GM21576 (cell line): ENCODE measurements at regions not wholly inside any gene's neighbourhood (a gene's known extent, or its start where the extent isn't known, plus 50 kb on each side); places are given as distances from the start of the nearest gene placed in this dataset.
"Not testable (repeated sequence)": the region's sequence is repeated elsewhere in the genome, so short reads cannot be mapped to it uniquely, and the experiment has no call there.

Source experiments
- ATAC-seq: cut with Tn5 transposase; IDR thresholded peaks from one replicate; pipeline ENCODE4 v1.9.1; 2021; ENCODE audit warnings: mild to moderate bottlenecking, moderate library complexity; ENCODE audit not compliant: unreplicated experiment

DNA sequence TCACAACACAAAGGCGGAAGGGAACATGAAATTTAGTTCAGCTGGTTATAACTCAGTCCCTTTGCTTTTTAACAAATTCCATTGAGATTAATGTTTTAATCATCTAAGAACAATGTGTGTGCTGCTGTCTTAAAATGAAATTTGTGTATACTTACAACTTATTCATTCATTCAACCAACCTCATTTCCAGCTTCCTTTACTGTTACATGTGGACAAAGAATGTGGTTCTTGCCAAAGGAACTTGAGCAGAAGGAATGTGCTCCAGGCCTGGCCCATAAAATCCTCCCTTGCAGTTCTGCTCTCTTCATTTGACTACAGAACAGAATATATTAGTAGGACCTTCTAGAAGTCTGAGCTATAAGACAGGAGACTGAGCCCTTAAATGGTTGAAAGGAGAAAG lies 176.8 kb upstream of the GLRA2 start:
- ATAC-seq = no peak

DNA sequence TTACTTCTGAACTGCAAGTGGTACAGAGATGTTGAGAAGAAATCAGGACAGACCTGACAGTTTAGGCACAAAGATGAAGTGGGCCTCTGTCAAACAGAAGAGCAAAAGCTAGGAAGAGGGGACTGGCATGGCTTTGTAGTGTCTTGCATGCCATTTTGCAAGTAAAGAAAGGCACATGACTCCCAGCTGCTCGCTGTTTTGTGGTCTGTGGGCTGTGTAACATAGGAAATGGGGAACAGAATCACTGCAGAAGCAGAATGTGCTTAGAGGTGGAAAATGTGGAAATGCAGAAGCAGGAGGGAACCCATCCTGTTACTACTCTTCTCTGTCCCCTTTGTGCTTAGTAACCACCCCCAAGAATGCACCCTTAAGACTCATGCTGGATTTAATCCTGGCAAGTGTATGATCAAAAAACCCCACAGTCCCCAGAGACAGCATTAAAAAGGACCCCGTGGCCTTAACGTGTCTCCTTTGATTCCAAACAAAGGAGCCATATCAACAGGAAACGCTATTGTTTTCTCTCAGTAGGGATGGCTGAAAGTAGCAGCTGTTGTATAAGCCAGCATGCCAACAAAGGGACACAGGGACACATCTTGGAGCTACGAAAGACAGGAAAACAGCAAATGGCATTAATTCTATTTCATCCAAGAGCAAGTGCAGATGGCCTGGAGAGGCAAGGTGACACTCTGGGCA lies 177.6 kb upstream of the GLRA2 start:
- no peak for ATAC-seq

- no peak for ATAC-seq
These were observed 181.8 kb upstream of the GLRA2 start for GRCh38 chrX:14347523-14347922.

DNA sequence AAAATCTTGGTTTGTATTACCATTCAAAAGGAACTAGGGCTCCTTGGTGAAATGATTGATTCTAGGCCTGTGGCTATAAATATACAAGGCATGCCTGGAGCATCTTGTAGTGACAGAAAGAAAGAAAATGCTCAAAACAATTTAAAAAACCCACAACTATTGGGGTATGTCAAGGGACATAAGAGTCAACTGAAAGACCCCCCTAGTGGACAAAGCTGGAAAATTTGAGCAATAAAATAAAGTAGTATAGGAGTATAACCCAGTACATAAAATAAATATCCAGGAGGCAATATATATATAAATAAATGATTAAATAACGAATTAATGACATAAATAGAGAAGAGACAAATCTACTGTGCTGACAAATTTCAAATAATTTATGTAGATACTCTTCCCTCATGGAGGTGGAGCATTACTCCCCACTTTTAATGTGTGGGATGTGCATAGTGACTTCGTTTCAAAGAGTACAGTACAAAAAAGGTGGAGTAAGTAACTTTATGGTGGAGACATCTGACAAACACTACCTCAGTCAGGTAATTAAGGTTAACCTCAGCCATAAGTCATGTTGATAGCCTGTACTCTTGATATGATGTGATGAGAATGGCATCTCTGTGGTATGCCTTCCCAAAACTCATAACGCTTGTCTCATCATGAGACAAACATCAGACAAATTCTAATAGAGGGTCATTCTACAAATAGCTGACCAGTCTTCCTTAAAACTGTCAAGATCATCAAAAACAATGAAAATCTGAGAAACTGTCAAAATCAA lies 185.0 kb upstream of the GLRA2 start:
- no peak for ATAC-seq

DNA sequence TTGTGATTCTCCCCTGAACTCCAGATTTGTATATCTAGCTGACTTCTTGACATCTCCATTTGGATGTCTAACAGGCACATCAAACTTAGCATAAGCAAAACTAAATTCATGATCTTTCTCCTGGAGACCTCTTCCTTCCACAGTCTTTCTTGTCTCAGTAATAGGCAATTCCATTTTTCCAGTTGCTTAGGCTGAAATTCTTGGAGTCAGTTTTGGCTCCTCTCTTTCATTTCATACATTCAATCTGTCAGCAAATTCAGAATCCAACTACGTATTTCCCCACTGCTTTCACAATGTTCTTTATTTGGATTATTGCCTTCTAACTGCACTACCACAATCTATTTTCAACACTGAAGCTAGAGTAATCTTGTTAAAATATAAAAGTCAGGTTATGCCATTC lies 219.9 kb upstream of the GLRA2 start:
- no peak for ATAC-seq

DNA sequence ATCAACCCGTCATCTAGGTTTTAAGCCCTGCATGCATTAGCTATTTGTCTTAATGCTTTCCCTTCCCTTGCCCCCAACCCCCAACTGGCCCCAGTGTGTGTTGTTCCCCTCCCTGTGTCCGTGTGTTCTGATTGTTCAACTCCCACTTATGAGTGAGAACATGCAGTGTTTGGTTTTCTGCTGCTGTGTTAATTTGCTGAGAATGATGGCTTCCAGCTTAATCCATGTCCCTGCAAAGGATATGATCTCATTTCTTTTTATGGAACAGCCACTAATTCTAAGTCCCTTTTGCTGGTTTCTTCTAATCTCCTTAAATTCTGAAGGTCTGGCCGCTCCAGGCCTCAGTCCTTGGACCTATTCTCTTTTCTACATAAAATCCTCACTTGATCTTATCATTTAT lies 220.4 kb upstream of the GLRA2 start:
- ATAC-seq = not testable (repeated sequence)

- ATAC-seq = no peak
These were observed 225.4 kb upstream of the GLRA2 start for GRCh38 chrX:14303891-14304290.

DNA sequence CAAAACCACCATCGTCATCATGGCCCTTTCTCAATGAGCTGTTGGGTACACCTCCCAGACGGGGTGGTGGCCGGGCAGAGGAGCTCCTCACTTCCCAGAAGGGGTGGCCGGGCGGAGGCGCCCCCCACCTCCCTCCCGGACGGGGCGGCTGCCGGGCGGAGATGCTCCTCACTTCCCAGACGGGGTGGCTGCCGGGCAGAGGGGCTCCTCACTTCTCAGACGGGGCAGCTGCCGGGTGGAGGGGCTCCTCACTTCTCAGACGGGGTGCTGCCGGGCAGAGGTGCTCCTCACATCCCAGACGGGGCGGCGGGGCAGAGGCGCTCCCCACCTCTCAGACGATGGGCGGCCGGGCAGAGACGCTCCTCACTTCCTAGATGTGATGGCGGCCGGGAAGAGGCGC lies 226.8 kb upstream of the GLRA2 start:
- not testable (repeated sequence) for ATAC-seq

- ATAC-seq = no peak
These were observed 229.0 kb upstream of the GLRA2 start for GRCh38 chrX:14300376-14300775.

DNA sequence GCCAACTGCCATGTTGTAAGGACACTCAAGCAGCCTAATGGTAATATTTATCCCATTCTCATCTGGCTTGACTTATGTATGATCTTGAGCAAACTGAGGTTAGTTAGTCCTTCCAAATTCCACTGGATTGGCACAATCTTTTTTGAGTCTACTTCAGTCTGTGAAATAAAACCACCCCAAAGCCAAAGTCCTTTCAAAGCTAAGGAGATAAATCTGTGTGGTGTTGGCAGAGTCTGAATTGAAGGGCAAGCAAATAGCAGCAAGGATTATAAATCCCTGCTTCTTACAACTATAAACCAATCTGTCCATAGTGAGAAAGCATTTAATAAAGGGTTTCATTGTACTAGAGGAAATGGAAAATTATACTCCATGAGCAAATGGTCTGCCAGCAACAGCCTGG lies 233.9 kb upstream of the GLRA2 start:
- ATAC-seq = no peak

GRCh38 chrX:14291666-14292500 lies 237.5 kb upstream of the GLRA2 start:
- no peak for ATAC-seq

GRCh38 chrX:14290335-14290734 lies 239.0 kb upstream of the GLRA2 start:
- ATAC-seq = no peak

DNA sequence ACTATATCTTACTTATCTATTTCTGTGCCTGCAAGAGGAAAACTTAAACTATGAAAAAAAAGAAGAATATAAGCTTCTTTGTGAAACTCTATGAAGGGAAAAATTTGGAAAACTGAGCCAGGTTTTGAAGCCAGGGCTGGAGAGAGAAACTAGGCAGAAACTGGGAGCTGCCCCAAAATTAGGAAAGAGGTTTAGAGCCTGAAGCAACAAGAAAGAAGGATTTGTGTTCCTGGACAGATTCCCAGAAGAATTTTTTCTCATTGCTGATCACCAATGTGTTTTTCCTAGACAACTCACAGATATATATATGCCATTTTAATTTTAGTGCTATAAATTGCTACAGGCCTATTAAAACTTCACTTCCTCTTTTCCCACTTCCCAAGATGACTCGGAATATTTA lies 245.0 kb upstream of the GEMIN8 start:
- ATAC-seq = no peak

DNA sequence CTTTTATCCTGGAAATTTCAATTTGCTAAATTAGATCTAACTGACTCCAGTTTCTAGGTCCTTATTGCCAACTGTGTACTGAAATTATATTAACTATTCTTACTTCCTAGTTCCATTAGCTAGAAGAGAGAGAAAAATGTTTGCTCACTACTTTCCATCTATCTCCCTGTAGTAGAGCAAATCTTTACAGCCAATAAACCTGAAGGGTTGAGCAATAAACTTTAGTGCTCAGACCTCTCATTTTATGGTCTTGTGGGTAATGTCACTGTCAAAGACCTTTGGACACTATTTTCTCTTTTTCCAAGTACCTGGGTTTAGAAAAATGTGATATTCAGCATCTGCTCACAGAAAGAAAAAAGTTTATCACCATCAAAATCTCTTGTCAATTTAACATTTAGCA lies 237.5 kb upstream of the GEMIN8 start:
- no peak for ATAC-seq

- ATAC-seq = no peak
These were observed 237.0 kb upstream of the GEMIN8 start for GRCh38 chrX:14266705-14267104.

GRCh38 chrX:14243823-14244222 lies 214.1 kb upstream of the GEMIN8 start:
- ATAC-seq = no peak

DNA sequence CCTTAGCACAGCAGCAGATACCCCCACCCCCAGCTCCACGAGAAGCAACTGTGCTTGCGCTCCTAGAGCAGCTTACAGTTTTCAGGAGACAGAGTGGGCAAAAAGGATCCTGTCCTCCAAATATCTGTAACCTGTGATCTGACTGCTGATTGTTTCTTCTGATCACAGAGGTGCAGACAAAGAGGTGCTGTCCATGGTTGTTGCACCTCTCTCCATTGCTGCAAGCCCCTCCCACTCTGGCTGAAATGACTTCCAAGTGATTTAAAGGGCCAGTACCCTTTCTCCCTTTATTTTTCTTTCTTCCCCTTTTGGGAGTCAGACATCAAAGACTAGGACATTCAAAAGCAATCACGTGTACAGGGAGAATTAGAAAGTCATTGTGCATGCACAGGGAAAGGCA lies 205.3 kb upstream of the GEMIN8 start:
- no peak for ATAC-seq

DNA sequence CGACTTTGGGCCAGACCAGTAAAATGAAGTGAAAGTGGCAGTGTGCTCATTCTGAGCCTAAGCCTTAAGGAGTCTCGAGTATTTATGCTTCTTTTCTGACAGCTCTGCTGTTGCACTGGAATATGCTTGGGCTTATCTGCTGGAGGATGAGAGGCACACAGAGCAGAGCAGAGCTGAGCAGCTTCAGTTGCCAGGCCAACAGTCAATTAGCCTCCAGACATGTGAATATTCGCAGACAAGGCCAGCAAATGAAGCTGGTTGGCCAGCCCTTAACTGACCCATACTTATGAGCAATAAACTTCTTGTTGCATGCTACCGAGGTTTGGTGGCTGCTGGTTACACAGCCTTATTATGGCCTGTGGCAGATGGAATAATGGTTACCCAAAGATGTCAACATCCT lies 203.0 kb upstream of the GEMIN8 start:
- no peak for ATAC-seq

DNA sequence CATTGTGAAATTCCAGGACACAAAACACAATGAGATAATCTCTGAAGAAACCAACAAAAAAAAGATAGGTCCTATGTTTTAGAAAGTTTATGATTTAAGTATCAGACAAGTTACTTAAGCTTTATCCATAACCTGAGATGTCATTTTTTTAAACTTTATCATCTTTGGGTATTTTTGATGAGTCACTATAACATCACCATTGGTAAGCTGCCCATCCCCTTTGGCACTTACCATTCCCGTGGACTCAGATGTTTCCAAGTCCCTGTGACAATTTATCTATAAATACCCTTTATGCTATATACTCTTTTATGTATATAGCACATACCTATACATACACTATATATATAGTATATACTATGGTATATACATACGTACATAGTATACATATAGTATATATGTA lies 198.9 kb upstream of the GEMIN8 start:
- ATAC-seq = no peak

GRCh38 chrX:14220386-14220944 lies 190.8 kb upstream of the GEMIN8 start:
- no peak for ATAC-seq

DNA sequence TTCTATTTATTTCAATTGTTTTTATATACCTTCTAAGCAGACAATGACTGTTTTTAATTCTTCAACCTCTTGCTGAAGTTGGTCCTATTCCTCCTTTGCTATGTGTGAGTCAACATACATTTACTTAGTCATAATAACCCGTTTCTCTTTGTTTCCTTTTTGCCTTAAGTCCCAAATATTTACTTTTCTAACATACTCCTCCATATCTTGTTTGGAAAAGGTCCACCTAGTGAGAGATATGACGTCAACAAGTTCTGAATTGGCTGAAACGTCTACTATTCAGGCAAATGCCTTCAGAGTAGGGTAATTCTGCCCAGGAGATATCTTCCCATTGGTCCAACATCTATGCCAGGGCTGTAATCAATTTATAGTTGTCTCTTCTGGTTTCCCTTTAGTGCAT lies 179.3 kb upstream of the GEMIN8 start:
- ATAC-seq = no peak
